ENCODE measurements at regions not wholly inside any gene's neighbourhood (a gene's known extent, or its start where the extent isn't known, plus 50 kb on each side); places are given as distances from the start of the nearest gene placed in this dataset.

GRCh38 chr20:43863821-43864544 is 50.7 kb upstream of the TOX2 start:
- TF ChIP-seq CTCF (IDR thresholded peaks at IDR 0.05) (no peak), POLR2AphosphoS5 (IDR thresholded peaks at IDR 0.05; ENCODE audit: low read depth, low read length) (no peak), SIN3A (IDR thresholded peaks at IDR 0.05; ENCODE audit: borderline replicate concordance, insufficient read depth, low read depth, low read length) (no peak), TCF7L2 (IDR thresholded peaks at IDR 0.05; ENCODE audit: low read depth, low read length) (no peak), REST (IDR thresholded peaks at IDR 0.05; ENCODE audit: insufficient read depth in 1 of 2, low read depth in 2 of 2, low read length in 1 of 2) (no peak)

All from Panc1 (cell line).